Neural progenitor cell (in vitro differentiated cells): ENCODE measurements at regions not wholly inside any gene's neighbourhood (a gene's known extent, or its start where the extent isn't known, plus 50 kb on each side); places are given as distances from the start of the nearest gene placed in this dataset.

Source experiments
- DNase-seq: peaks from one replicate; pipeline ENCODE4 v3.0.0-alpha.2; 2016; ENCODE audit warnings: low spot score
- H2AFZ ChIP-seq: fragments of 200-600 bp; sonication (generic); replicated peaks from 2 replicates; pipeline ENCODE4 v1.6.1; 2016; ENCODE audit warnings: antibody characterized with exemption
- H3F3A ChIP-seq: fragments of 200-600 bp; sonication (generic); 2 replicates; pipeline ENCODE4 v1.6.1; 2016; ENCODE audit warnings: antibody characterized with exemption, low read depth
- H3K27ac ChIP-seq: fragments of 200-600 bp; sonication (generic); 2 replicates; pipeline ENCODE4 v1.5.1; 2016; ENCODE audit warnings: mild to moderate bottlenecking
- H3K27me3 ChIP-seq: fragments of 200-600 bp; sonication (generic); 2 replicates; pipeline ENCODE4 v1.6.1; 2016; ENCODE audit warnings: mild to moderate bottlenecking, moderate library complexity
- H3K36me3 ChIP-seq: fragments of 200-600 bp; sonication (generic); 2 replicates; pipeline ENCODE4 v1.5.1; 2016
- H3K4me1 ChIP-seq: fragments of 200-600 bp; sonication (generic); 2 replicates; pipeline ENCODE4 v1.6.1; 2016; ENCODE audit warnings: mixed run types
- H3K4me2 ChIP-seq: fragments of 200-600 bp; sonication (generic); 2 replicates; pipeline ENCODE4 v1.6.1; 2016
- H3K4me3 ChIP-seq: fragments of 200-600 bp; sonication (generic); 2 replicates; pipeline ENCODE4 v1.5.1; 2016
- H3K79me2 ChIP-seq: fragments of 200-600 bp; sonication (generic); 2 replicates; pipeline ENCODE4 v1.6.1; 2016; ENCODE audit warnings: low read depth
- H3K9ac ChIP-seq: fragments of 200-600 bp; sonication (generic); 2 replicates; pipeline ENCODE4 v1.6.1; 2016
- H3K9me3 ChIP-seq: fragments of 200-600 bp; sonication (generic); 2 replicates; pipeline ENCODE4 v1.5.1; 2016; ENCODE audit warnings: low read depth
- H4K20me1 ChIP-seq: fragments of 200-600 bp; sonication (generic); 2 replicates; pipeline ENCODE4 v1.6.1; 2016; ENCODE audit warnings: low read depth
- H3K27ac Mint-ChIP-seq: 3 replicates; pipeline ENCODE4 v1.8.0; 2021; ENCODE audit warnings: mixed read lengths
- H3K27me3 Mint-ChIP-seq: 2 replicates; pipeline ENCODE4 v1.8.0; 2022; ENCODE audit warnings: low read depth, mild to moderate bottlenecking, inconsistent platforms, moderate library complexity, mixed read lengths; ENCODE audit not compliant: insufficient read depth
- H3K36me3 Mint-ChIP-seq: 3 replicates; pipeline ENCODE4 v1.8.0; 2021; ENCODE audit warnings: mixed read lengths
- H3K4me1 Mint-ChIP-seq: 3 replicates; pipeline ENCODE4 v1.8.0; 2021; ENCODE audit warnings: mixed read lengths
- H3K4me3 Mint-ChIP-seq: 3 replicates; pipeline ENCODE4 v1.8.0; 2021; ENCODE audit warnings: mild to moderate bottlenecking, moderate library complexity, mixed read lengths
- H3K9me3 Mint-ChIP-seq: 3 replicates; pipeline ENCODE4 v1.8.0; 2020; ENCODE audit warnings: mixed read lengths
- CTCF ChIP-seq: fragments of 200-600 bp; sonication (generic); IDR thresholded peaks from 2 replicates; pipeline ENCODE4 v1.5.1; 2017; ENCODE audit warnings: antibody characterized with exemption, mild to moderate bottlenecking
- EZH2 ChIP-seq: fragments of 200-600 bp; sonication (generic); IDR thresholded peaks from 2 replicates; pipeline ENCODE4 v1.6.1; 2017; ENCODE audit warnings: antibody characterized with exemption, mild to moderate bottlenecking, moderate library complexity
- EZH2phosphoT487 ChIP-seq: fragments of 200-600 bp; sonication (generic); IDR thresholded peaks from 2 replicates; pipeline ENCODE4 v1.6.1; 2017; ENCODE audit warnings: antibody characterized with exemption

DNA sequence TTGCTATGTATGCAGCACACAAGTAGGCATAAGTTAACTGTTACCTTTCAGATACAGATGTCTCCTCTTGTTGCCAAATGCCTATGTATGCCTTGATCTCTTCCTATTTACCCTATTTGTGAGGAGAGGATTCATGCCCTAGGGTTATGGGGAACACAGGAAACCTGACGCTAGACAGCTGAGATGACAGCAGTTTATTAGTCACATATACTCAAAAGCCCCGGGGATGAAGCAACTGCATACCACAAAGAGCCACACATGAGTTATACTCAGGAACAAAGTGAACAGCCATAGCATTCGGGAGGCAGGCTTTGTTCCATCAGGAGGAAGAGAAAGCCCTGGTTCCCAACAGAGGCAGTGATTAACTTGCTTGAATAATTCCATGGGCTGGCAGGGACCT, 1011.7 kb upstream of the PCDH7 start:
- H3K27ac ChIP-seq = no peak overlapping the region
- no peaks in the 10 kb centered on the region for H3K27me3 Mint-ChIP-seq
- H3K36me3 ChIP-seq = no peaks in the 10 kb centered on the region
- H3K36me3 Mint-ChIP-seq = peaks cover 3% of the 10 kb centered on the region
- no peak overlapping the region for H3K4me2 ChIP-seq
- H4K20me1 ChIP-seq = no peaks in the 10 kb centered on the region
- no peak overlapping the region for H3K27ac Mint-ChIP-seq
- no peak overlapping the region for H3K4me3 Mint-ChIP-seq
- H3K9me3 ChIP-seq = peaks cover 3% of the 10 kb centered on the region
- peak; percentile 2 for DNase-seq
- H3K4me1 Mint-ChIP-seq = peaks cover 2% of the 10 kb centered on the region
- no peak overlapping the region for H2AFZ ChIP-seq
- TF ChIP-seq EZH2phosphoT487 = no peak
- TF ChIP-seq CTCF = no peak
- TF ChIP-seq EZH2 = no peak
- H3K9ac ChIP-seq = no peak overlapping the region
- no peaks in the 10 kb centered on the region for H3K79me2 ChIP-seq
- no peaks in the 10 kb centered on the region for H3F3A ChIP-seq
- H3K4me1 ChIP-seq = no peaks in the 10 kb centered on the region
- H3K9me3 Mint-ChIP-seq = peaks cover 14% of the 10 kb centered on the region
- H3K4me3 ChIP-seq = no peak overlapping the region
- no peaks in the 10 kb centered on the region for H3K27me3 ChIP-seq

- DNase-seq = no peak
- H3K9me3 ChIP-seq = peaks cover 3% of the 10 kb centered on the region
- no peak overlapping the region for H3K27ac ChIP-seq
- Mint-ChIP-seq H3K4me1 (no peaks in the 10 kb centered on the region), H3K27ac (no peak overlapping the region), H3K27me3 (no peaks in the 10 kb centered on the region), H3K4me3 (no peak overlapping the region), H3K9me3 (peaks cover 12% of the 10 kb centered on the region), H3K36me3 (peaks cover 3% of the 10 kb centered on the region)
- no peak overlapping the region for H3K9ac ChIP-seq
- H2AFZ ChIP-seq = no peak overlapping the region
- no peak overlapping the region for H3K4me3 ChIP-seq
- no peaks in the 10 kb centered on the region for H3K4me1 ChIP-seq
- no peaks in the 10 kb centered on the region for H3K27me3 ChIP-seq
- H4K20me1 ChIP-seq = no peaks in the 10 kb centered on the region
- no peaks in the 10 kb centered on the region for H3K79me2 ChIP-seq
- no peak overlapping the region for H3K4me2 ChIP-seq
- H3F3A ChIP-seq = no peaks in the 10 kb centered on the region
- H3K36me3 ChIP-seq = no peaks in the 10 kb centered on the region
- TF ChIP-seq CTCF (no peak), EZH2 (no peak), EZH2phosphoT487 (no peak)
Observed at GRCh38 chr4:29710519-29710918, 1009.6 kb upstream of the PCDH7 start.

DNA sequence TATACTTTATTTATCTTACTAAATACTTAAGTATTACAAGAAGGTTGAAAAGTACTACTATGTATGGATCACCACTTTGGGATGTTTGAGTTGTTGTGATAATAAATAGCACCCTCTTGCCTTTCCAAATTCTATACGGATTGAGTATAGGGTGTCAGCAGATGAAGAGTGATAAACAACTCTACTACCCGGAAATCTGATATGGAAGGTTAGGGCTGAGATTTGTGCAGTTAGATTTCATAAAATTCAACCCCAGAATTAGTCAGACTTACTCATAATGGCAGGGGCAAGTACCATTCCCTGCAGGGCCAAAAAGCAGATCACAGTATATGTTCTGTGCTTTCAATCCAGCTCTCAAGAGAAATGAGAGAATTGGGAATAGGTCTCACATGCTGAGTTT, 1008.9 kb upstream of the PCDH7 start:
- Histone ChIP-seq H3K9ac (no peak overlapping the region), H4K20me1 (no peaks in the 10 kb centered on the region), H3K4me1 (no peaks in the 10 kb centered on the region), H3K79me2 (no peaks in the 10 kb centered on the region), H3K9me3 (peaks cover 3% of the 10 kb centered on the region), H3F3A (no peaks in the 10 kb centered on the region), H3K4me3 (no peak overlapping the region), H3K27me3 (no peaks in the 10 kb centered on the region), H3K36me3 (no peaks in the 10 kb centered on the region), H3K27ac (no peak overlapping the region), H3K4me2 (no peak overlapping the region), H2AFZ (no peak overlapping the region)
- Mint-ChIP-seq H3K27me3 (no peaks in the 10 kb centered on the region), H3K4me1 (no peaks in the 10 kb centered on the region), H3K36me3 (peaks cover 3% of the 10 kb centered on the region), H3K4me3 (no peak overlapping the region), H3K27ac (no peak overlapping the region), H3K9me3 (peaks cover 6% of the 10 kb centered on the region)
- no peak for DNase-seq
- TF ChIP-seq EZH2phosphoT487 (no peak), EZH2 (no peak), CTCF (no peak)
